Brain microvascular endothelial cell (primary cell): ENCODE measurements at regions not wholly inside any gene's neighbourhood (a gene's known extent, or its start where the extent isn't known, plus 50 kb on each side); places are given as distances from the start of the nearest gene placed in this dataset.

ENCODE experiments used
- DNase-seq: peaks from one replicate; pipeline ENCODE4 v3.0.0-alpha.2; 2020
- H3K27ac ChIP-seq: fragments of 250-450 bp; sonication (Bioruptor Pico); 2 replicates; pipeline ENCODE4 v1.5.1; 2020; ENCODE audit warnings: mild to moderate bottlenecking, moderate library complexity
- H3K27me3 ChIP-seq: fragments of 250-450 bp; sonication (Bioruptor Pico); replicated peaks from 2 replicates; pipeline ENCODE4 v1.5.1; 2020; ENCODE audit warnings: mild to moderate bottlenecking
- H3K36me3 ChIP-seq: fragments of 250-450 bp; sonication (Bioruptor Pico); replicated peaks from 2 replicates; pipeline ENCODE4 v1.5.1; 2020; ENCODE audit warnings: mild to moderate bottlenecking
- H3K4me3 ChIP-seq: 2 replicates; pipeline ENCODE4 v1.5.1; 2011; ENCODE audit warnings: low read depth, mild to moderate bottlenecking, control low read depth, low read length, moderate library complexity
- in situ Hi-C: cut with HindIII; loops from 2 replicates; pipeline ENCODE4 v1.10.0; 2017; ENCODE audit warnings: low sequenced_read_pairs, low pct_ligation_motif_present
- TF ChIP-seq, protein P1 (sequence below): IDR thresholded peaks from 2 replicates; pipeline ENCODE4 v1.5.1; 2011; ENCODE audit warnings: low read depth, mild to moderate bottlenecking, moderate library complexity, low read length, control low read depth, inconsistent platforms; ENCODE audit errors: missing control alignments

DNA sequence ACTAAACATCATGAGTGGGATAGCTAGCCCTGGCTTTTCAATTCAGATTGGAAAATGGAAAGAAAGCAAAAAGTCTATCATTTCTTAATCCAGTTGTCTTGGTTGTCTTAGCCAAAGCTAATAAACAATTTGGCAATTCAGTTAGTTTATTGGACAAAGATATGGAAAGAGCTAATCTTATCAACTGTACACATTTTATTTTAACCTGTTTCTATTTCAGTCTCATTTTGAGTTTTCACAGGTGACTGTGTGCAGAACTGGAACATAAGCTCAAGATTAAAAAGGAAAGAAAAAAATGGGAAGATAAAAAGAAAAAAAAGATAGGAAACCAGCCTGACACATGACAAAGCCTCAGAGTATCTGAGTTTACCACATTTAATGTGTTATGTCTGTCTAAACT lies 642.6 kb downstream of the SQOR start:
- TF ChIP-seq, protein P1, sequence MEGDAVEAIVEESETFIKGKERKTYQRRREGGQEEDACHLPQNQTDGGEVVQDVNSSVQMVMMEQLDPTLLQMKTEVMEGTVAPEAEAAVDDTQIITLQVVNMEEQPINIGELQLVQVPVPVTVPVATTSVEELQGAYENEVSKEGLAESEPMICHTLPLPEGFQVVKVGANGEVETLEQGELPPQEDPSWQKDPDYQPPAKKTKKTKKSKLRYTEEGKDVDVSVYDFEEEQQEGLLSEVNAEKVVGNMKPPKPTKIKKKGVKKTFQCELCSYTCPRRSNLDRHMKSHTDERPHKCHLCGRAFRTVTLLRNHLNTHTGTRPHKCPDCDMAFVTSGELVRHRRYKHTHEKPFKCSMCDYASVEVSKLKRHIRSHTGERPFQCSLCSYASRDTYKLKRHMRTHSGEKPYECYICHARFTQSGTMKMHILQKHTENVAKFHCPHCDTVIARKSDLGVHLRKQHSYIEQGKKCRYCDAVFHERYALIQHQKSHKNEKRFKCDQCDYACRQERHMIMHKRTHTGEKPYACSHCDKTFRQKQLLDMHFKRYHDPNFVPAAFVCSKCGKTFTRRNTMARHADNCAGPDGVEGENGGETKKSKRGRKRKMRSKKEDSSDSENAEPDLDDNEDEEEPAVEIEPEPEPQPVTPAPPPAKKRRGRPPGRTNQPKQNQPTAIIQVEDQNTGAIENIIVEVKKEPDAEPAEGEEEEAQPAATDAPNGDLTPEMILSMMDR: no peak
- in situ Hi-C loops: no loop called here
- no peak overlapping the region for H3K27ac ChIP-seq
- H3K36me3 ChIP-seq: no peaks in the 10 kb centered on the region
- no peak overlapping the region for H3K4me3 ChIP-seq
- DNase-seq: no peak
- H3K27me3 ChIP-seq: no peaks in the 10 kb centered on the region

DNA sequence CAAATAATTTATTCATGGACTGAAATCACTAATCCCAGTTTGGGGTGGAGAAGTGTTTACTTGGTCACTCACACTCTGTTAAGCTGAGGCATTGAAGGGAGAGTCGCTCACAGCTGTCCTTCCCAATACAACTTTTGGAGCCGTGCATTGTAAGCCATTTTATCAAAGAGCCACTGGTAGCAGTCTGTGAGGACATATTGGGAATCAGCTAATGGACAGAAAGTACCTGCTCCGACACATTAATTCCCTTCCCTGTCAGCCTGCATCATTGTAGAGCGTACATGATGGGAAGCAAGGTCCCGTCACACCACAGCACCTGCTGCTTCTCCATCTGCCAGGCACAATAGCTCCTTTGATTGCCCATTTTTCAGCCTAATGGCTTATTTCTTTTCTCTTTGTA lies 643.2 kb downstream of the SQOR start:
- TF ChIP-seq, protein P1: no peak
- Histone ChIP-seq H3K27ac (no peak overlapping the region), H3K36me3 (no peaks in the 10 kb centered on the region), H3K4me3 (no peak overlapping the region), H3K27me3 (no peaks in the 10 kb centered on the region)
- no peak for DNase-seq
- in situ Hi-C loops: no loop called here

DNA sequence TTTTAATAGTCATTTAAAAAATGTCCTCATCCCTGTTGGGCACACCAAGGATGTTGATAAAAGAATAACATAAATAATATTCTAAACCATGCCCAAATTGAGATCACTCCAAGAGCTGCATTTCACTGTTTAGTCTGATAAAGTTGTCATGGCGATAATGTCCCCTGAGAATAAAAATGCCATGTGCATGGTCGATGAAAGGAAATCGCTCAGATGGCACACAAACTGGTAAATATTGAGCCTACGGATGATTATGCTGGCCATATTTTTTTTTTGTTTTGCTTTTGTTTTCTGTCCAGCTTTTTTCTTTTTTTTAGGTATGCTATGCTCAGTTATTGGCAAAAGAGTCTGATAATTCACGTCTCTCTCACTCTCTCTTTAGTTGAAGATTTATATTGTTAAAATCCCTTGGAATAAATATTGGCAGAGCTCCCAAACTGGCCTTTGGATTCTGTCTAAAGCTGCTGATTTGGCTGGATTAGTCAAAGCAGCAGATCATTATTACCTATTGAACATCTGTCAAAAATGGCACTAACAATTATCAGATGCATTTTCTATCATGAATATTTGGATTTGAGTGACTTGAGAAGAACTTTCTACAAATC lies 643.8 kb downstream of the SQOR start:
- no peak for DNase-seq
- Histone ChIP-seq H3K27ac (no peak overlapping the region), H3K36me3 (no peaks in the 10 kb centered on the region), H3K4me3 (no peak overlapping the region), H3K27me3 (no peaks in the 10 kb centered on the region)
- in situ Hi-C loops: no loop called here
- TF ChIP-seq, protein P1: no peak

GRCh38 chr15:46280762-46281542 lies 646.1 kb downstream of the SQOR start:
- no peaks in the 10 kb centered on the region for H3K27me3 ChIP-seq
- in situ Hi-C loops: no loop called here
- H3K36me3 ChIP-seq: no peaks in the 10 kb centered on the region
- no peak overlapping the region for H3K27ac ChIP-seq
- no peak overlapping the region for H3K4me3 ChIP-seq
- DNase-seq: no peak
- TF ChIP-seq, protein P1: no peak

DNA sequence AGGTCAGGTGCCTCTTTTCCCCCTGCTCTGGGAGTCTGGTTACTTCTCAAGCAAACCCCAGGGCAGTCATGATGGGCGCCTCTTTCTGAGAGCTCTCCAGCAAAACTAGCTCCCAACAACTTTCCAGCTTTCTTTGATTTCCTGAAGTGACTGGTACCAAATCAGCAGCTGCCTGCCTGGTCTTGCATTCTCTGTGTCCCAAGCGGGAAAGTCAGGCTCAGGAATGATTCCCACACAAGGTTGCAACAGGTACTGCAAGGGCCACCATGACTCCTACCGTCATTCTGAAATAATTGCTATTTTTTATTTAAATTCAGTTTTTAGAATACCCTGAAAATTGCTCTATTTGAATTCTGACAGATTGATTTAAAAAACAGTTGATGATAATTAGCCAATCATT lies 658.7 kb downstream of the SQOR start:
- Histone ChIP-seq H3K27ac (no peak overlapping the region), H3K36me3 (no peaks in the 10 kb centered on the region), H3K27me3 (no peaks in the 10 kb centered on the region), H3K4me3 (no peak overlapping the region)
- in situ Hi-C loops: no loop called here
- no peak for DNase-seq
- TF ChIP-seq, protein P1: no peak
